Astrocyte of the cerebellum (primary cell): ENCODE measurements at regions not wholly inside any gene's neighbourhood (a gene's known extent, or its start where the extent isn't known, plus 50 kb on each side); places are given as distances from the start of the nearest gene placed in this dataset.

ENCODE experiments used
- DNase-seq: peaks from one replicate; pipeline ENCODE4 v3.0.0-alpha.2; 2011; ENCODE audit warnings: low read depth
- H3K4me3 ChIP-seq: 2 replicates; pipeline ENCODE4 v1.5.1; 2011; ENCODE audit warnings: mild to moderate bottlenecking, low read depth, low read length, moderate library complexity
- in situ Hi-C: cut with HindIII; loops from 2 replicates; pipeline ENCODE4 v1.10.0; 2017; ENCODE audit warnings: low sequenced_read_pairs
- TF ChIP-seq, protein P1 (sequence below): IDR thresholded peaks from 2 replicates; pipeline ENCODE4 v1.5.1; 2012; ENCODE audit warnings: low read length, low read depth, moderate library complexity, mild to moderate bottlenecking; ENCODE audit errors: missing control alignments

- DNase-seq: no peak
- TF ChIP-seq, protein P1, sequence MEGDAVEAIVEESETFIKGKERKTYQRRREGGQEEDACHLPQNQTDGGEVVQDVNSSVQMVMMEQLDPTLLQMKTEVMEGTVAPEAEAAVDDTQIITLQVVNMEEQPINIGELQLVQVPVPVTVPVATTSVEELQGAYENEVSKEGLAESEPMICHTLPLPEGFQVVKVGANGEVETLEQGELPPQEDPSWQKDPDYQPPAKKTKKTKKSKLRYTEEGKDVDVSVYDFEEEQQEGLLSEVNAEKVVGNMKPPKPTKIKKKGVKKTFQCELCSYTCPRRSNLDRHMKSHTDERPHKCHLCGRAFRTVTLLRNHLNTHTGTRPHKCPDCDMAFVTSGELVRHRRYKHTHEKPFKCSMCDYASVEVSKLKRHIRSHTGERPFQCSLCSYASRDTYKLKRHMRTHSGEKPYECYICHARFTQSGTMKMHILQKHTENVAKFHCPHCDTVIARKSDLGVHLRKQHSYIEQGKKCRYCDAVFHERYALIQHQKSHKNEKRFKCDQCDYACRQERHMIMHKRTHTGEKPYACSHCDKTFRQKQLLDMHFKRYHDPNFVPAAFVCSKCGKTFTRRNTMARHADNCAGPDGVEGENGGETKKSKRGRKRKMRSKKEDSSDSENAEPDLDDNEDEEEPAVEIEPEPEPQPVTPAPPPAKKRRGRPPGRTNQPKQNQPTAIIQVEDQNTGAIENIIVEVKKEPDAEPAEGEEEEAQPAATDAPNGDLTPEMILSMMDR: no peak
- H3K4me3 ChIP-seq: no peak overlapping the region
- in situ Hi-C loops: no loop called here
Observed at GRCh38 chr5:173735691-173736090, 119.2 kb upstream of the BOD1 start.

DNA sequence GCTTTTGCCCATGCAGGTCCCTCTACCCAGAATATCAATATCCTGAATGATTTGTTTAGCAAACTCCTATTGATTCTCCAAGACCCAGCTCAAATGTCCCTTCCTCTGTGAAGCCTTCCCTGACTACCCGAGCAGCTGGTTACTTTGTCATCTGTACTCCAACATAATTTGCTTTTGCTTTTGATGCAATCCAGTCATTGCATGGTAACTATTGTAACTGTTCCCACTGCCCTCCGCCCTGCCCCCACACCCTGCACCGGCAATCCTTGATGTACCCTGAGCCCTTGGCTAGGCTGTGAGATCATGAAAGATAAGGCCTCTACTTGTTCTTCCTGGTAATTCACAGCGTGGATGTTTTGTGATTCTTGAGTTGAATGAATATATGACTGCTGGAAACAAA is 119.9 kb upstream of the BOD1 start:
- in situ Hi-C loops: no loop called here
- TF ChIP-seq, protein P1: no peak
- no peak overlapping the region for H3K4me3 ChIP-seq
- no peak for DNase-seq

DNA sequence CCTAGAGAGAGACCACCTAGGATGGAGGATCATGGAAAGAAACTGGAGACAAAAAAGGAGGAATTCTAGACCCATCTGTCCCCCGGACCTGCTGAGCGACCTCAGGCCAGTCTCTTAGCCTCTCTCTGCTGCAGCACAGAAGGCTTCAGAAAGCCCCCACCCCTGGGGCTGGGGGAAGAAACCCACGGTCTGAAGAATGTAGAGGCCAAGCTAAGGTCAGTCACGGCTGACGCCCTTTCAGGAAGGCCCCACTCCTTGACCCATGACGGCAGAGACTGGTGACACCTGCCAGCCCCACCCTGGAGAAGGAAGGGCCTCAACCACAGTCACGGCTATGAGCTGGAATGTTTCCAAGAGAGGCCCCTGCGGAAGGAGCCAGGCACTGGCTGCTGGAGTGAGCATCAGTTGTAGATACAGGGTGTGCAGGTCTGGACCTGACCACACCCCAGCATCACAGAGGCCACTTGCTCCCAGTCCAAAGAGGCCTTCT is 120.5 kb upstream of the BOD1 start:
- TF ChIP-seq, protein P1: no peak
- in situ Hi-C loops: no loop called here
- H3K4me3 ChIP-seq: no peak overlapping the region
- DNase-seq: no peak

GRCh38 chr5:173739741-173740140 is 123.3 kb upstream of the BOD1 start:
- no peak for DNase-seq
- in situ Hi-C loops: no loop called here
- no peak overlapping the region for H3K4me3 ChIP-seq
- TF ChIP-seq, protein P1: no peak

DNA sequence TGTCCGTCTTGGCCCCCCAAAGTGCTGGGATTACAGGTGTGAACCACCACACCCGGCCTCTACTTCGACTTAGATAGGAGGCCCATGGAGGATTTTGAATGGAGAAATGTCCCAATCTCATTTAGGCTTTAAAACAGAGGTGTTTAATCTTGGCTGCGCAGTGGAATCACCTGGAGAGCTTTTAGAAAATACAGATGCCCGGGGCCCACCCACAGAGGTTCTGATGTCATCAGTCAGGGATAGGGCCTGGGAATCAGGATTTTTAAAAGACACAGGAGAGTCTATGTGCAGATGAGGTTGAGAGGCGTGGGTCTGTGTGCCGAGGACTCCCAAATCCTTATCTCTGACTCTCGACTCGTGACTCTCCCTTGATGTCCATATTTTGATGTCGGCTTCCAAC is 124.0 kb upstream of the BOD1 start:
- H3K4me3 ChIP-seq: no peak overlapping the region
- in situ Hi-C loops: no loop called here
- no peak for DNase-seq
- TF ChIP-seq, protein P1: no peak

DNA sequence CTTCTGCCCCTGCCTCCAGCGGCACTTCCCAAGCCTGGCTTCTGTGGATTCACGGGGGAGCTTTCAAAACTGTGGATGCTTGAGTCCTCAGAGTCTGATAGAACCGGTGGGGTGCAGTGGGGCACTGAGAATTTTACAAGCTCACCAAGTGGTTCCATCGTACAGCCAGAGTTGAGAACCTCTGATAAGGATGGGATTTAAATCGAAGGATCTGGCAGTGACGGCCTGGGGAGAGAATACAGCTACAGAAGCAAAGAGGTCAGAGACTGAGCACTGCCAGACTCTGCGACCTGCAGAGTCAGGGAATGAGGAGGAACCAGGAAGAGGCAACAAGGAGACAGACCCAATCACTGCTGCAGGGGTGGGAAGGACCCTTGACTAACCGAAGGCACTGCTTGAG is 124.6 kb upstream of the BOD1 start:
- H3K4me3 ChIP-seq: no peak overlapping the region
- in situ Hi-C loops: no loop called here
- TF ChIP-seq, protein P1: no peak
- no peak for DNase-seq

- in situ Hi-C loops: no loop called here
- H3K4me3 ChIP-seq: no peak overlapping the region
- TF ChIP-seq, protein P1: no peak
- DNase-seq: no peak
Observed at GRCh38 chr5:173741729-173742431, 125.4 kb upstream of the BOD1 start.
